ENCODE measurements at regions not wholly inside any gene's neighbourhood (a gene's known extent, or its start where the extent isn't known, plus 50 kb on each side); places are given as distances from the start of the nearest gene placed in this dataset.

DNA sequence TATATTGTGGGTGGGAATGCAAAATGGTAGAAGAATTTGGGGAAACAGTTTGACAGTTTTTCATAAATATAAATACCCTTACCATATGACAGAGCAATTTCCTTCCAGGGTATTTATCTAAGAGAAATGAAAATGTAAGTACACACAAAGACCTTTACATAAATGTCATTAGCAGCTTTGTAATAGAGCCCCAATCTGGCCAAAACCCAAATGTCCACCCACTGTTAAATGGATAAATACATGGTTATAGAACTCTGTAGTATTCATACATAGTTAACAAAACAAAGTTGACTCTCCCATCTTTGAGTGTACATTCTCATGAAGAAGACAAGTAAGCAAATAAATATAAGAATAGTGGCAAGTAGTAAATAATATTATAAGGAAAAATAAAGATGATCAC, 514.8 kb upstream of the NOX3 start:
- TF ChIP-seq, protein P1, sequence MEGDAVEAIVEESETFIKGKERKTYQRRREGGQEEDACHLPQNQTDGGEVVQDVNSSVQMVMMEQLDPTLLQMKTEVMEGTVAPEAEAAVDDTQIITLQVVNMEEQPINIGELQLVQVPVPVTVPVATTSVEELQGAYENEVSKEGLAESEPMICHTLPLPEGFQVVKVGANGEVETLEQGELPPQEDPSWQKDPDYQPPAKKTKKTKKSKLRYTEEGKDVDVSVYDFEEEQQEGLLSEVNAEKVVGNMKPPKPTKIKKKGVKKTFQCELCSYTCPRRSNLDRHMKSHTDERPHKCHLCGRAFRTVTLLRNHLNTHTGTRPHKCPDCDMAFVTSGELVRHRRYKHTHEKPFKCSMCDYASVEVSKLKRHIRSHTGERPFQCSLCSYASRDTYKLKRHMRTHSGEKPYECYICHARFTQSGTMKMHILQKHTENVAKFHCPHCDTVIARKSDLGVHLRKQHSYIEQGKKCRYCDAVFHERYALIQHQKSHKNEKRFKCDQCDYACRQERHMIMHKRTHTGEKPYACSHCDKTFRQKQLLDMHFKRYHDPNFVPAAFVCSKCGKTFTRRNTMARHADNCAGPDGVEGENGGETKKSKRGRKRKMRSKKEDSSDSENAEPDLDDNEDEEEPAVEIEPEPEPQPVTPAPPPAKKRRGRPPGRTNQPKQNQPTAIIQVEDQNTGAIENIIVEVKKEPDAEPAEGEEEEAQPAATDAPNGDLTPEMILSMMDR (IDR thresholded peaks at IDR 0.05), result no peak
- TF ChIP-seq POLR2A (IDR thresholded peaks at IDR 0.05) (no peak), POLR2AphosphoS5 (IDR thresholded peaks at IDR 0.05) (no peak)

All from prostate gland (tissue), 2 donors.